Vagina (tissue), 2 donors: ENCODE measurements at regions not wholly inside any gene's neighbourhood (a gene's known extent, or its start where the extent isn't known, plus 50 kb on each side); places are given as distances from the start of the nearest gene placed in this dataset.
"Not testable (repeated sequence)": the region's sequence is repeated elsewhere in the genome, so short reads cannot be mapped to it uniquely, and the experiment has no call there.

Experiments
- POLR2A ChIP-seq, 2 donors: fragments of 450-650 bp; IDR thresholded peaks; one replicate each; pipeline ENCODE4 v1.6.1; 2017; ENCODE audit warnings: antibody characterized with exemption in 2 of 2, mild to moderate bottlenecking in 2 of 2, moderate library complexity in 2 of 2
- TF ChIP-seq, protein P1 (sequence below), 3 experiments: fragments of 450-650 bp in 2 of 3; fragments of 200-600 bp in 1 of 3; sonication (generic) in 1 of 3; IDR thresholded peaks; one replicate each; pipeline ENCODE4 v1.5.1; 2017 to 2019; ENCODE audit warnings: antibody characterized with exemption in 3 of 3, mild to moderate bottlenecking in 2 of 3, moderate library complexity in 2 of 3

DNA sequence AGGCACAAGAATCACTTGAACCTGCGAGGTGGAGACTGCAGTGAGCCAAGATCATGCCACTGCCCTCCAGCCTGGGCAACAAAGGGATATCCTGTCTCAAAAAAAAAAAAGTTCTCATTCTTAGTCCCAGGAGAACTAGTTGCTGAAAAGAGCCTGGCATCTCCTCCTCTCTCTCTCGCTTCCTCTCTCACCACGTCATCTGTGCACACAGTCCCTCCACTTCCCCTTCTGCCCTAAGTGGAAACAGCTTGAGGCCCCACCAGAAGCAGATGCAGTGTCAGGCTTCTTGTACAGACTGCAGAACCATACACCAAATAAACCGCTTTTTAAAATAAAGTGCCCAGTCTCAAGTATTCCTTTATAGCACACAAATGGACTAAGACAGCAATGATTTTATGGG is 175.3 kb downstream of the NPIPA8 start:
- TF ChIP-seq, protein P1, sequence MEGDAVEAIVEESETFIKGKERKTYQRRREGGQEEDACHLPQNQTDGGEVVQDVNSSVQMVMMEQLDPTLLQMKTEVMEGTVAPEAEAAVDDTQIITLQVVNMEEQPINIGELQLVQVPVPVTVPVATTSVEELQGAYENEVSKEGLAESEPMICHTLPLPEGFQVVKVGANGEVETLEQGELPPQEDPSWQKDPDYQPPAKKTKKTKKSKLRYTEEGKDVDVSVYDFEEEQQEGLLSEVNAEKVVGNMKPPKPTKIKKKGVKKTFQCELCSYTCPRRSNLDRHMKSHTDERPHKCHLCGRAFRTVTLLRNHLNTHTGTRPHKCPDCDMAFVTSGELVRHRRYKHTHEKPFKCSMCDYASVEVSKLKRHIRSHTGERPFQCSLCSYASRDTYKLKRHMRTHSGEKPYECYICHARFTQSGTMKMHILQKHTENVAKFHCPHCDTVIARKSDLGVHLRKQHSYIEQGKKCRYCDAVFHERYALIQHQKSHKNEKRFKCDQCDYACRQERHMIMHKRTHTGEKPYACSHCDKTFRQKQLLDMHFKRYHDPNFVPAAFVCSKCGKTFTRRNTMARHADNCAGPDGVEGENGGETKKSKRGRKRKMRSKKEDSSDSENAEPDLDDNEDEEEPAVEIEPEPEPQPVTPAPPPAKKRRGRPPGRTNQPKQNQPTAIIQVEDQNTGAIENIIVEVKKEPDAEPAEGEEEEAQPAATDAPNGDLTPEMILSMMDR (IDR thresholded peaks at IDR 0.05) = not testable (repeated sequence)
- TF ChIP-seq POLR2A (IDR thresholded peaks at IDR 0.05) = not testable (repeated sequence)
